GM23338 (cell line): ENCODE measurements at regions not wholly inside any gene's neighbourhood (a gene's known extent, or its start where the extent isn't known, plus 50 kb on each side); places are given as distances from the start of the nearest gene placed in this dataset.

Experiments used
- ATAC-seq: fragments of 200-7000 bp; cut with Tn5 transposase; 3 replicates; pipeline ENCODE4 v1.9.1; 2020
- DNase-seq: peaks from one replicate; pipeline ENCODE4 v3.0.0-alpha.2; 2015; ENCODE audit warnings: low spot score
- H2AFZ ChIP-seq: fragments of 200-600 bp; sonication (generic); 2 replicates; pipeline ENCODE4 v1.8.0; 2016; ENCODE audit warnings: antibody characterized with exemption, mild to moderate bottlenecking, moderate library complexity
- H3F3A ChIP-seq: fragments of 200-600 bp; sonication (generic); replicated peaks from 2 replicates; pipeline ENCODE4 v1.8.0; 2017; ENCODE audit warnings: antibody characterized with exemption, mixed run types, low read depth
- H3K27ac ChIP-seq: fragments of 200-600 bp; sonication (generic); 2 replicates; pipeline ENCODE4 v1.6.1; 2016; ENCODE audit warnings: low read depth
- H3K27me3 ChIP-seq: fragments of 200-600 bp; sonication (generic); 2 replicates; pipeline ENCODE4 v1.8.0; 2016; ENCODE audit warnings: mild to moderate bottlenecking, mixed run types, moderate library complexity; ENCODE audit not compliant: insufficient read depth
- H3K36me3 ChIP-seq: fragments of 200-600 bp; sonication (generic); 2 replicates; pipeline ENCODE4 v1.8.0; 2016; ENCODE audit warnings: mild to moderate bottlenecking; ENCODE audit not compliant: insufficient read depth
- H3K4me1 ChIP-seq: fragments of 200-600 bp; sonication (generic); 2 replicates; pipeline ENCODE4 v1.8.0; 2016; ENCODE audit warnings: mild to moderate bottlenecking, moderate library complexity; ENCODE audit not compliant: insufficient read depth
- H3K4me2 ChIP-seq: fragments of 200-600 bp; sonication (generic); 2 replicates; pipeline ENCODE4 v1.7.1; 2017; ENCODE audit warnings: mixed run types
- H3K4me3 ChIP-seq: fragments of 200-600 bp; sonication (generic); 2 replicates; pipeline ENCODE4 v1.6.1; 2016; ENCODE audit warnings: mixed run types
- H3K79me2 ChIP-seq: fragments of 200-600 bp; sonication (generic); replicated peaks from 2 replicates; pipeline ENCODE4 v1.8.0; 2017; ENCODE audit warnings: mild to moderate bottlenecking; ENCODE audit not compliant: insufficient read depth
- H3K9me2 ChIP-seq: fragments of 200-600 bp; sonication (generic); 2 replicates; pipeline ENCODE4 v1.8.0; 2017; ENCODE audit not compliant: insufficient read depth
- H4K20me1 ChIP-seq: fragments of 200-600 bp; sonication (generic); replicated peaks from 2 replicates; pipeline ENCODE4 v1.8.0; 2017; ENCODE audit warnings: mild to moderate bottlenecking; ENCODE audit not compliant: insufficient read depth
- H3K27ac Mint-ChIP-seq: 2 replicates; pipeline ENCODE4 v1.8.0; 2020; ENCODE audit warnings: inconsistent platforms, mild to moderate bottlenecking, moderate library complexity, mixed read lengths
- H3K27me3 Mint-ChIP-seq: 3 replicates; pipeline ENCODE4 v1.8.0; 2022; ENCODE audit warnings: low read depth, mild to moderate bottlenecking, moderate library complexity, mixed read lengths, inconsistent platforms; ENCODE audit not compliant: insufficient read depth, poor library complexity
- H3K36me3 Mint-ChIP-seq: 3 replicates; pipeline ENCODE4 v1.8.0; 2021; ENCODE audit warnings: low read depth, mild to moderate bottlenecking, inconsistent platforms, moderate library complexity, mixed read lengths
- H3K4me1 Mint-ChIP-seq: 3 replicates; pipeline ENCODE4 v1.8.0; 2020; ENCODE audit warnings: mild to moderate bottlenecking, inconsistent platforms, mixed read lengths
- H3K4me3 Mint-ChIP-seq: 3 replicates; pipeline ENCODE4 v1.8.0; 2021; ENCODE audit warnings: moderate library complexity, mild to moderate bottlenecking, inconsistent platforms, mixed read lengths
- H3K9me3 Mint-ChIP-seq: 3 replicates; pipeline ENCODE4 v1.8.0; 2020; ENCODE audit warnings: moderate library complexity, mild to moderate bottlenecking, inconsistent platforms, mixed read lengths
- CREB1 ChIP-seq: fragments of 250-450 bp; sonication (Bioruptor Pico); IDR thresholded peaks from 2 replicates; pipeline ENCODE4 v1.5.0; 2020; ENCODE audit warnings: low read depth, mild to moderate bottlenecking, moderate library complexity
- EZH2 ChIP-seq: fragments of 200-600 bp; sonication (generic); IDR thresholded peaks from one replicate; pipeline ENCODE4 v1.8.0; 2017; ENCODE audit warnings: antibody characterized with exemption, mild to moderate bottlenecking, low read depth; ENCODE audit not compliant: unreplicated experiment
- EZH2phosphoT487 ChIP-seq: fragments of 200-600 bp; sonication (generic); IDR thresholded peaks from one replicate; pipeline ENCODE4 v1.8.1; 2018; ENCODE audit warnings: antibody characterized with exemption; ENCODE audit not compliant: unreplicated experiment
- JUNB ChIP-seq: IDR thresholded peaks from one replicate; pipeline ENCODE4 v1.6.1; 2016; ENCODE audit warnings: antibody characterized with exemption; ENCODE audit not compliant: unreplicated experiment
- NANOG ChIP-seq: IDR thresholded peaks from 2 replicates; pipeline ENCODE4 v1.6.1; 2016; ENCODE audit warnings: antibody characterized with exemption, borderline replicate concordance
- POLR2AphosphoS5 ChIP-seq: IDR thresholded peaks from 2 replicates; pipeline ENCODE4 v1.6.1; 2016; ENCODE audit warnings: antibody characterized with exemption, low read depth
- ZNF114 ChIP-seq: fragments of 250-450 bp; sonication (Bioruptor Pico); IDR thresholded peaks from 2 replicates; pipeline ENCODE4 v1.5.0; 2020; ENCODE audit warnings: mild to moderate bottlenecking, moderate library complexity
- ZNF331 ChIP-seq: fragments of 250-450 bp; sonication (Bioruptor Pico); IDR thresholded peaks from 2 replicates; pipeline ENCODE4 v1.5.0; 2020; ENCODE audit warnings: low read depth, mild to moderate bottlenecking, moderate library complexity
- TF ChIP-seq, protein P1 (sequence below), 2 experiments: fragments of 200-600 bp in 1 of 2; sonication (generic) in 1 of 2; conservative IDR thresholded peaks; 2 replicates each; pipeline versions ENCODE4 v1.5.1 to v1.6.1; 2016 to 2017; ENCODE audit warnings: antibody characterized with exemption in 2 of 2, low read depth in 2 of 2, mild to moderate bottlenecking in 2 of 2, moderate library complexity in 1 of 2
- TF ChIP-seq, protein P2 (sequence below): IDR thresholded peaks from 2 replicates; pipeline ENCODE4 v1.6.1; 2016; ENCODE audit warnings: antibody characterized with exemption
- TF ChIP-seq, protein P3 (sequence below): IDR thresholded peaks from one replicate; pipeline ENCODE4 v1.6.1; 2018; ENCODE audit warnings: antibody characterized with exemption; ENCODE audit not compliant: unreplicated experiment

DNA sequence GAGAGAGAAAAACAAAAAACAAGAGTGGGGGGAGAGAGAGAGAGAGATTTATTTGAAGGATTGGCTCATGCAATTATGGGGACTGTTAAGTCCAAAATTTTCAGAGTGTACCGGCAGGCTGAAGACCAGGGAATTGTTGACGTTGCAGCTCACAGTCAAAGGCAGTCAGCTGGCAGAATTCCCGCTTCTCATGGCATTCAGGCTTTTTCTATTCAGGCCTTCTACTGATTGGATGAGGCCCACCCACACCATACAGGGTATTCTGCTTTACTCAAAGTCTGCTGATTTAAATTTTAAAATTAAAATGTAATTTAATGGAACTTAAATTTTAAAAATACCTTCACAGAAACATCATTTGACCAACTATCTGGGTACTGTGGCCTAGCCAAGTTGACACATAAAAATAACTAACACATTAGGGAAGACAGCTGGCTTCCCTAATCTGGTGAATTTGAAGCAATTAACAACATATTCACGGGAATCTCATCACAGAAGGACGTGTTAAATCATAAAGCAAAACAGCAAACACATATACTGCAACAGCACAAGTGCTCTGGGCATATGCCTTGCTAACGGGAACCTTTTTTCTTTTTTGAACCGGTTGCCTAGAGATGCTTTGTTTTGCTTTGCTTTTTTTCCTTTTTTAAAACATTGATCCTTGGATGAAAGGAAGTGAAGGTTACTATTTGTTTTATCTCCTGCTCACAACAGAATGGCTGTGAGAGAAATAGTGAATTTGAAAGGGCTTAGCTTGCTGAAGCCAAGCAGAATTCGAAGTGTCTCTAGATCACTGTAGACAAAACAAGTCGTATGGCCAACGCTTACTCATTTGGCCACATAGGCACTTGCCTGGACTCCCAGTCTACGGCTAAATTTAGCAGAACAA is 505.1 kb downstream of the IRS2 start:
- peaks cover 3% of the 10 kb centered on the region; the same call in 1 of the 3 replicates for H3K9me3 Mint-ChIP-seq
- Histone ChIP-seq H3K4me2 (no peak overlapping the region), H3K4me1 (no peaks in the 10 kb centered on the region), H3K79me2 (no peaks in the 10 kb centered on the region), H3K27me3 (no peaks in the 10 kb centered on the region), H3K27ac (no peak overlapping the region), H3K36me3 (no peaks in the 10 kb centered on the region), H3K9me2 (peaks cover 18% of the 10 kb centered on the region; the same call in 1 of the 2 replicates), H4K20me1 (no peaks in the 10 kb centered on the region), H2AFZ (peak overlapping the region; percentile 5; the same call in 1 of the 2 replicates), H3K4me3 (no peak overlapping the region), H3F3A (no peaks in the 10 kb centered on the region)
- H3K4me1 Mint-ChIP-seq: peaks cover under 1% of the 10 kb centered on the region; the same call in 1 of the 3 replicates
- H3K36me3 Mint-ChIP-seq: no peaks in the 10 kb centered on the region; the same call in 2 of the 3 replicates
- ATAC-seq (no peak), DNase-seq (no peak)
- H3K4me3 Mint-ChIP-seq: no peak overlapping the region
- H3K27me3 Mint-ChIP-seq: peaks cover 3% of the 10 kb centered on the region
- H3K27ac Mint-ChIP-seq: no peak overlapping the region
- TF ChIP-seq, protein P1, sequence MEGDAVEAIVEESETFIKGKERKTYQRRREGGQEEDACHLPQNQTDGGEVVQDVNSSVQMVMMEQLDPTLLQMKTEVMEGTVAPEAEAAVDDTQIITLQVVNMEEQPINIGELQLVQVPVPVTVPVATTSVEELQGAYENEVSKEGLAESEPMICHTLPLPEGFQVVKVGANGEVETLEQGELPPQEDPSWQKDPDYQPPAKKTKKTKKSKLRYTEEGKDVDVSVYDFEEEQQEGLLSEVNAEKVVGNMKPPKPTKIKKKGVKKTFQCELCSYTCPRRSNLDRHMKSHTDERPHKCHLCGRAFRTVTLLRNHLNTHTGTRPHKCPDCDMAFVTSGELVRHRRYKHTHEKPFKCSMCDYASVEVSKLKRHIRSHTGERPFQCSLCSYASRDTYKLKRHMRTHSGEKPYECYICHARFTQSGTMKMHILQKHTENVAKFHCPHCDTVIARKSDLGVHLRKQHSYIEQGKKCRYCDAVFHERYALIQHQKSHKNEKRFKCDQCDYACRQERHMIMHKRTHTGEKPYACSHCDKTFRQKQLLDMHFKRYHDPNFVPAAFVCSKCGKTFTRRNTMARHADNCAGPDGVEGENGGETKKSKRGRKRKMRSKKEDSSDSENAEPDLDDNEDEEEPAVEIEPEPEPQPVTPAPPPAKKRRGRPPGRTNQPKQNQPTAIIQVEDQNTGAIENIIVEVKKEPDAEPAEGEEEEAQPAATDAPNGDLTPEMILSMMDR (conservative IDR thresholded peaks at IDR 0.05; ENCODE audit: low read depth in 2 of 2): no peak
- TF ChIP-seq, protein P2, sequence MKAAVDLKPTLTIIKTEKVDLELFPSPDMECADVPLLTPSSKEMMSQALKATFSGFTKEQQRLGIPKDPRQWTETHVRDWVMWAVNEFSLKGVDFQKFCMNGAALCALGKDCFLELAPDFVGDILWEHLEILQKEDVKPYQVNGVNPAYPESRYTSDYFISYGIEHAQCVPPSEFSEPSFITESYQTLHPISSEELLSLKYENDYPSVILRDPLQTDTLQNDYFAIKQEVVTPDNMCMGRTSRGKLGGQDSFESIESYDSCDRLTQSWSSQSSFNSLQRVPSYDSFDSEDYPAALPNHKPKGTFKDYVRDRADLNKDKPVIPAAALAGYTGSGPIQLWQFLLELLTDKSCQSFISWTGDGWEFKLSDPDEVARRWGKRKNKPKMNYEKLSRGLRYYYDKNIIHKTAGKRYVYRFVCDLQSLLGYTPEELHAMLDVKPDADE: no peak

DNA sequence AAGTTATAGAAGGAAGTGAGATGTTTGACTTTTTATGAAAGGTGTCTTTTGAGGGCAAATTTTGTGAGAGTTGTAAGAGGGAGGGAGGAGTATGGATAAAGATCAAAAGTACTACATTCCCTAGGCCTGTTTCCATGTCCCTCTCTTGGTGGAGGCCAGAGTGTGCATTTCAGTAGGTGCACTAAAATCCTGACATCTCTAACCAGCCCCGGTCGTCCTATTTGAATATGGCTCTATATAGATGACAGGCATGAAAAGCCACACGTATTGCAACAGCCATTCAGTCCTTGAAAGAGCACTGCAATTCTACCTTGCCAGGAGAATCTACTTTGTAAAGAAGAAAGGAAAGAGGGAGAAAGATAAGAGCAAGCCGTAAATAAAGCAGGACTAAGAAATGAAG is 510.1 kb downstream of the IRS2 start:
- Histone ChIP-seq H3K79me2 (no peaks in the 10 kb centered on the region), H3K27me3 (no peaks in the 10 kb centered on the region), H3K9me2 (peaks cover 23% of the 10 kb centered on the region), H3F3A (0 out of 2 replicates have a peak, but pooled peaks cover under 1% of the 10 kb centered on the region), H4K20me1 (no peaks in the 10 kb centered on the region), H3K4me3 (no peak overlapping the region), H3K27ac (no peak overlapping the region), H3K4me2 (no peak overlapping the region), H3K4me1 (peaks cover 24% of the 10 kb centered on the region), H2AFZ (no peak overlapping the region), H3K36me3 (no peaks in the 10 kb centered on the region)
- Mint-ChIP-seq H3K4me1 (peaks cover 36% of the 10 kb centered on the region), H3K36me3 (no peaks in the 10 kb centered on the region; the same call in 2 of the 3 replicates), H3K27ac (no peak overlapping the region), H3K27me3 (peaks cover 3% of the 10 kb centered on the region), H3K9me3 (peaks cover 3% of the 10 kb centered on the region; the same call in 1 of the 3 replicates), H3K4me3 (no peak overlapping the region)
- DNase-seq (no peak), ATAC-seq (no peak)
- TF ChIP-seq EZH2: no peak
- TF ChIP-seq, protein P3, sequence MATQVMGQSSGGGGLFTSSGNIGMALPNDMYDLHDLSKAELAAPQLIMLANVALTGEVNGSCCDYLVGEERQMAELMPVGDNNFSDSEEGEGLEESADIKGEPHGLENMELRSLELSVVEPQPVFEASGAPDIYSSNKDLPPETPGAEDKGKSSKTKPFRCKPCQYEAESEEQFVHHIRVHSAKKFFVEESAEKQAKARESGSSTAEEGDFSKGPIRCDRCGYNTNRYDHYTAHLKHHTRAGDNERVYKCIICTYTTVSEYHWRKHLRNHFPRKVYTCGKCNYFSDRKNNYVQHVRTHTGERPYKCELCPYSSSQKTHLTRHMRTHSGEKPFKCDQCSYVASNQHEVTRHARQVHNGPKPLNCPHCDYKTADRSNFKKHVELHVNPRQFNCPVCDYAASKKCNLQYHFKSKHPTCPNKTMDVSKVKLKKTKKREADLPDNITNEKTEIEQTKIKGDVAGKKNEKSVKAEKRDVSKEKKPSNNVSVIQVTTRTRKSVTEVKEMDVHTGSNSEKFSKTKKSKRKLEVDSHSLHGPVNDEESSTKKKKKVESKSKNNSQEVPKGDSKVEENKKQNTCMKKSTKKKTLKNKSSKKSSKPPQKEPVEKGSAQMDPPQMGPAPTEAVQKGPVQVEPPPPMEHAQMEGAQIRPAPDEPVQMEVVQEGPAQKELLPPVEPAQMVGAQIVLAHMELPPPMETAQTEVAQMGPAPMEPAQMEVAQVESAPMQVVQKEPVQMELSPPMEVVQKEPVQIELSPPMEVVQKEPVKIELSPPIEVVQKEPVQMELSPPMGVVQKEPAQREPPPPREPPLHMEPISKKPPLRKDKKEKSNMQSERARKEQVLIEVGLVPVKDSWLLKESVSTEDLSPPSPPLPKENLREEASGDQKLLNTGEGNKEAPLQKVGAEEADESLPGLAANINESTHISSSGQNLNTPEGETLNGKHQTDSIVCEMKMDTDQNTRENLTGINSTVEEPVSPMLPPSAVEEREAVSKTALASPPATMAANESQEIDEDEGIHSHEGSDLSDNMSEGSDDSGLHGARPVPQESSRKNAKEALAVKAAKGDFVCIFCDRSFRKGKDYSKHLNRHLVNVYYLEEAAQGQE: no peak
- no peak for TF ChIP-seq CREB1 (CRISPR knock-in tag)
- TF ChIP-seq, protein P1 (conservative IDR thresholded peaks at IDR 0.05; ENCODE audit: low read depth in 2 of 2): no peak
- TF ChIP-seq ZNF114: no peak
- TF ChIP-seq, protein P2: no peak
- TF ChIP-seq NANOG: no peak
- TF ChIP-seq ZNF331 (CRISPR knock-in tag): no peak
- TF ChIP-seq JUNB: no peak
- TF ChIP-seq EZH2phosphoT487: no peak
- TF ChIP-seq POLR2AphosphoS5: no peak
